Ovary (tissue), 7 donors: ENCODE measurements at regions not wholly inside any gene's neighbourhood (a gene's known extent, or its start where the extent isn't known, plus 50 kb on each side); places are given as distances from the start of the nearest gene placed in this dataset. TPM values are rescaled to one million over a fixed set of nuclear protein-coding genes. Genes with fewer than 3 reads are reported as not detected.
"Not testable (repeated sequence)": the region's sequence is repeated elsewhere in the genome, so short reads cannot be mapped to it uniquely, and the experiment has no call there.

Source experiments
- DNase-seq, 5 donors: peaks; one replicate each; pipeline ENCODE4 v3.0.0-alpha.2; 2019 to 2020
- H3K27ac ChIP-seq, 2 donors: fragments of 200-600 bp; one replicate each; pipeline versions ENCODE4 v1.5.1 to v1.8.0; 2019 to 2022
- H3K27me3 ChIP-seq: fragments of 200-600 bp; one replicate; pipeline ENCODE4 v1.8.0; 2022
- H3K36me3 ChIP-seq: fragments of 200-600 bp; sonication (generic); one replicate; pipeline ENCODE4 v1.5.1; 2019
- H3K4me1 ChIP-seq: one replicate; pipeline ENCODE4 v1.8.1; 2013; ENCODE audit warnings: mild to moderate bottlenecking, moderate library complexity; ENCODE audit not compliant: insufficient read depth
- H3K4me3 ChIP-seq: fragments of 200-600 bp; sonication (generic); one replicate; pipeline ENCODE4 v1.5.1; 2017
- H3K9me3 ChIP-seq, 2 donors: fragments of 200-600 bp in 1 of 2; sonication (generic) in 1 of 2; one replicate each; pipeline versions ENCODE4 v1.5.1 to v1.8.1; 2013 to 2019; ENCODE audit warnings: mild to moderate bottlenecking in 1 of 2, moderate library complexity in 1 of 2
- WGBS, 3 donors: extraction: QIAGEN DNeasy Blood & Tissue Kit in 1 of 3; methylation state at CpG; one replicate each; pipeline versions ENCODE4 v1.1.5 to v1.1.7; 2013 to 2017; 5-methylcytosine and 5-hydroxymethylcytosine counted together
- intact Hi-C, 4 donors: fragments of 100-400 bp; cut with DNase I; formaldehyde crosslinking; loops; one replicate each; pipeline versions ENCODE4 v1.11.0 to v1.15.1; 2022 to 2023
- microRNA-seq, 3 donors: library from miRNA; unstranded; fragments of <30 nt; microRNA quantifications; one replicate each; pipeline versions ENCODE4 to v1.2.0, GENCODE V29; 2019 to 2020
- small RNA-seq: library from RNA; depleted of rRNA; stranded (forward); fragments of <200 nt; gene quantifications from one replicate; pipeline ENCODE3, GENCODE V24; 2016
- donor health status: DM: no; HTN: no; CAD: no; lungs with moderate emphysema.
- donor health status: DM: no; HTN: no; CAD: no.
- donor health status: Bipolar disorder and iron deficiency.
- donor health status: DM: no; HTN: no; CAD: no.
- donor health status: DM: yes; HTN: yes; CAD: no.

DNA sequence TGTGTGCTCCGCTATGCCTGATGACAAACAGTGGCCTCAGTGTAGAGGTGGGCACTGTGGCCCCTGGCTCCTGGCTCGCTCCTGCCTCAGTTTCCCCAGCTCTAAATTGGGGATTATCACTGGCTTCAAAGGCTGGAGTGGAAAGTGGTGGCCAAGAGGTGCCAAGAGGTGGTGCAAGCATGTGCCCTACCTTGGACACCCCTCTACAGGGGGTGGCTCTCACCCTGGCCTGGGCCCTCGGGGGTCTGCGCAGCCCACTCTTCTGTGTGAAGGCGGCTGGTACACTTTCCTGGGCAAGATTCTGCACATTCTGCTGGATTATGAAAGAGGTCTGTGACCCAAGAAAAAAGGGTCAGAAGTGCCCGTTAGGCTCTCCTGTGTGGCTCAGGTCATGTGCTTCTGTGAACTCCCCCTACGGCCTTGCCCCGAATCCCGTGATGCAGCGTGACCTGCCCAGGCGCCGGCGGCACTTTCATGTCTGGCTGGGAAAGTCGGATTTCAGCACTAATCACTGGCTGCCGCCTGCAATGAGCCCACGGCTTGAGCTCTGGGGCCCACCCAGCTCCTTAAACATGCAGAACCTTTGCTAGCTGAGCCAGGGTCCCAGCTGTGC lies 57.3 kb upstream of the SPN start:
- H3K4me1 ChIP-seq = peaks cover 15% of the 10 kb centered on the region
- H3K9me3 ChIP-seq, H3K27me3 ChIP-seq, DNase-seq, H3K4me3 ChIP-seq, H3K36me3 ChIP-seq, intact Hi-C loops: not testable (repeated sequence)
- WGBS, 3 donors = 83 to 90% (median 84%) methylated on average over 14 to 16 of the region's 16 CpGs
- H3K27ac ChIP-seq = peak overlapping the region in 1 of 2 donors; percentile 21

DNA sequence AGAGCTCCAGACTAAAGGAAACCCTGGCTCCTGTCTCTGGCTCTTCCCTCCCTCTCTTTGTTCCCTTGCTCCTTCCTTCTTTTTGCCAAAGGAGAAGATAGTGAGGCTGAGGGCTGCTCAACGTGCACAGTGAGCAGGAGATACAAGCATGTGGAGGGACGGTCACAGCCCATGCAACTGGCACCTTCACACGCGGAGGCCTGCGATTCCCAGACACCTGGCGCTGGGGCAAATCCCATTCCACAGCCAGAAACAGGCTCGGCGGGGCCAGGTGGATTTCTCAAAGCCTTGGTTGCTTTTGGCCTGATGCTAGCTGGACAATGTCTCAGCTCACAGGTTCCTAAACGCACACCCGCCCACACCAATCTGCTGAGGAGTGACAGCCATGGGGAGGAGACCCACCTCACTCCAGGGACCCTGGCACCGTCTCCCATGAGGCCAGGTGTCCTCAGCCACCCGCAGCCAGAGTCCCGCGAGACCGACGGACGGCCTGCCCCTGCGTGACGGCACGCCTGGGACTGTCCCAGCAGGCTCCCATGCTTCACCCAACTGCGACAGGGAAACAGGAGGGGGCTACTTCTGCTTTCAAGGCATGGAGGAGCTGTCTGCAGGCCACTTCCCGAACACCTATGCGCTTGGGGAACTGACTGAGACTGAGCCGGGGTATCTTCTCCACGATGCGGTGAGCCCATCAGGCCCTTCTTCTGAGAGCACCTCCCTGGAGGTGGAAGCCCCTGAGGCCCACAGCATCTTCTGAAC lies 56.2 kb upstream of the SPN start:
- intact Hi-C loops, H3K4me3 ChIP-seq, H3K36me3 ChIP-seq, DNase-seq, H3K27me3 ChIP-seq, H3K9me3 ChIP-seq: not testable (repeated sequence)
- Histone ChIP-seq H3K27ac (peak overlapping the region; percentile 8 to 28), H3K4me1 (peaks cover 14% of the 10 kb centered on the region)
- WGBS, 3 donors = 79 to 82% (median 79%) methylated on average over 19 to 25 of the region's 26 CpGs

DNA sequence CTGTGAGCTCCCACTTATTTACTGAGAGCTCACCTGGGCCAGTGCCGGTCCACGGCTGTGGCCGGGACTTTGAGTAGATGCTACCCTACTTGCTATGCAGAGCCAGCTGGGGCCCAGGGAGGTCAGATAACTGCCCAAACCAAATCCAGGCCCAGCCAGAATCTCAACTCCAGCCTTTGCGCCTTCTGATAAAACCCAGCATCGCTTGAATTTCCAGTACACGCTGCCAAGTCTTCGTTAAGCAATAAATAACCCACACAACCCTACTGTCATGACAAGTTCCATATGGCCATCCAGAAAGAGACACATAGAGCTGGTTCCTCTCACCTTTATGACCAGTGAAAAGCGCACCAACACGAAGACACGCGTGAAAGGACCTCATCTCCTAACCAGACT lies 55.6 kb upstream of the SPN start:
- 18 to 25% (median 23%) methylated on average over 11 of the region's 11 CpGs for WGBS, 3 donors

DNA sequence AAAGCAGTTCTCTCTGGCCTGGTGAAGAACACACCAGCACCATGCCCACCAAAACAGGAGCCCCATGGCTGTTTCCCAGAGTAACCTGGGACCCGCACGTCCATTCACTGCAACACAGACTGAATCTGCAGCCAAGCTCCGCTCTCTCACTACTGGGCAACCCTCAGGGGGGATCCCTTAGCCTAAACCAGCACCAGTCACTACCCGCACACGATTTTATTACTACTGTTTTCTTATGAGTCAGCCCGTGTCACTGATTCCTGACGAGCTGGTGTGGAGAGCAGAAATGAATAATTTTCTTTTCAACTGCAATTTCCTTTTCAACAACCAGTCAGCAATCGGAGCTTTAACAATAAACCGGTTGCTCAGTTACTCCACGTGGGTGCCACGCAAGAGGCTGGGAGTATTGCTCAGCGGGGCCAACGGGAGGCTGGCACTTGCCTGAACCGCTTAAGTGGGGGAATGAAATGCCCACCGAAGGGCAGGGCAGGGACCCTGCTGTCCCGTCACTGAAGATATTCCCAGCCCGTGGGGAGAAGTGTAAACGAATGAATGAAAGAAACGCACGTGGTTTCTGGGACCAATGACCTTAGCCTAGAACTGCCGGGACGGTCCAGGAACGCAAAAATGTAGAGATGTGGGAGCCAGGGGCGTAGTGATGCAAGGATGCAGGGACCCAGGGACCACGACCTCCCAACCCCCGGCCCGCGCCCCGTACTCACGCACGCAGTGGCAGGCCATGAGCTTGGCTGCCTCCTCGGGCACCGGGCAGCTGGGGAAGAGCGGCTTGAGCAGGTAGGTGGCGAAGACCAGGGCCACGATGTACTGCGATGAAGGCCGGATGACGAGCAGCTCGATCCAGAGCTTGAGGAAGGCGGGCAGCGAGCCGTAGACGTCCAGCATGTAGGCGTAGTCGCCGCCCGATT lies 50.4 kb upstream of the SPN start:
- H3K36me3 ChIP-seq, intact Hi-C loops, H3K27ac ChIP-seq, H3K27me3 ChIP-seq, H3K9me3 ChIP-seq, H3K4me1 ChIP-seq: not testable (repeated sequence)
- peak in 1 of 5 donors; percentile 39 for DNase-seq
- 1% methylated on average over 35 to 39 of the region's 48 CpGs for WGBS, 3 donors
- peak overlapping the region; percentile 48 for H3K4me3 ChIP-seq

More for the DNA sequence above, 55.6 kb upstream of the SPN start:
- H3K27me3 ChIP-seq, H3K9me3 ChIP-seq, H3K36me3 ChIP-seq, intact Hi-C loops, H3K4me3 ChIP-seq: not testable (repeated sequence)
- Histone ChIP-seq H3K4me1 (peaks cover 14% of the 10 kb centered on the region), H3K27ac (peak overlapping the region; percentile 8 to 28)
- peak in 3 of 5 donors; percentile 43 to 55 (median 45) for DNase-seq

Small RNAs in the stretch of these regions (microRNA-seq; reads per million reads assigned to microRNA genes)
- gene MIR3680-2 = 0 reads per million in 3 donors

Small RNAs in the stretch of these regions (small RNA-seq; reads per million reads assigned to genes)
- gene MIR3680-2 = not detected
